GM10266 (cell line): ENCODE measurements at regions not wholly inside any gene's neighbourhood (a gene's known extent, or its start where the extent isn't known, plus 50 kb on each side); places are given as distances from the start of the nearest gene placed in this dataset.

Source experiments
- DNase-seq: peaks from one replicate; pipeline ENCODE4 v3.0.0; 2012; ENCODE audit errors: extremely low spot score
- TF ChIP-seq, protein P1 (sequence below): IDR thresholded peaks from 2 replicates; pipeline ENCODE4 v1.5.1; 2012; ENCODE audit warnings: mild to moderate bottlenecking, low read depth; ENCODE audit not compliant: control insufficient read depth, insufficient read depth; ENCODE audit errors: missing control alignments

- TF ChIP-seq, protein P1, sequence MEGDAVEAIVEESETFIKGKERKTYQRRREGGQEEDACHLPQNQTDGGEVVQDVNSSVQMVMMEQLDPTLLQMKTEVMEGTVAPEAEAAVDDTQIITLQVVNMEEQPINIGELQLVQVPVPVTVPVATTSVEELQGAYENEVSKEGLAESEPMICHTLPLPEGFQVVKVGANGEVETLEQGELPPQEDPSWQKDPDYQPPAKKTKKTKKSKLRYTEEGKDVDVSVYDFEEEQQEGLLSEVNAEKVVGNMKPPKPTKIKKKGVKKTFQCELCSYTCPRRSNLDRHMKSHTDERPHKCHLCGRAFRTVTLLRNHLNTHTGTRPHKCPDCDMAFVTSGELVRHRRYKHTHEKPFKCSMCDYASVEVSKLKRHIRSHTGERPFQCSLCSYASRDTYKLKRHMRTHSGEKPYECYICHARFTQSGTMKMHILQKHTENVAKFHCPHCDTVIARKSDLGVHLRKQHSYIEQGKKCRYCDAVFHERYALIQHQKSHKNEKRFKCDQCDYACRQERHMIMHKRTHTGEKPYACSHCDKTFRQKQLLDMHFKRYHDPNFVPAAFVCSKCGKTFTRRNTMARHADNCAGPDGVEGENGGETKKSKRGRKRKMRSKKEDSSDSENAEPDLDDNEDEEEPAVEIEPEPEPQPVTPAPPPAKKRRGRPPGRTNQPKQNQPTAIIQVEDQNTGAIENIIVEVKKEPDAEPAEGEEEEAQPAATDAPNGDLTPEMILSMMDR: no peak
- DNase-seq: no peak
Measured at GRCh38 chr15:96268442-96269204, 61.9 kb upstream of the NR2F2 start.

DNA sequence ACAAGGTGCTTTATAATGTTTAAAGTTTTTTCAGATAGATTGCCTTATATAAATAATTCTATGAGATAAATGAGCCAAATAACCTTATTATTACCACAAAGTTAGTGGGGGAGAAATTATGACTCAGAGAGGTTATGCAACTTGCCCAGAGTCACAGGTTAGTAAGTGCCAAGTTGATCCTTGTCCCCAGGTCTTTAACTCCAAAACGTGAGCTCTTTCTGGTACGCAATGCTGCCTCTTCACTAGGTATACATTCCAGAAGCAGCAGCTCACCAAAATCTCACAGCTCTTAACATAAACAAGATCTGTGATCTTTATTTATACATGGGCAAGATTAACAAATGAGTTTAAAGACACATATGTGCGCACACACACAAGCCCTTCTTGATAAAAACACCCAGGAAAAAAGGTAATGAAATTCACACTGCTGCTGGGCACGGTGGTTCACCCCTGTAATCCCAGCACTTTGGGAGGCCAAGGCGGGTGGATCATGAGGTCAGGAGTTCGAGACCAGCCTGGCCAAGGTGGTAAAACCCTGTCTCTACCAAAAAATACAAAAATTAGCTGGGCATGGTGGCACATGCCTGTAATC lies 59.8 kb upstream of the NR2F2 start:
- TF ChIP-seq, protein P1: no peak
- no peak for DNase-seq

DNA sequence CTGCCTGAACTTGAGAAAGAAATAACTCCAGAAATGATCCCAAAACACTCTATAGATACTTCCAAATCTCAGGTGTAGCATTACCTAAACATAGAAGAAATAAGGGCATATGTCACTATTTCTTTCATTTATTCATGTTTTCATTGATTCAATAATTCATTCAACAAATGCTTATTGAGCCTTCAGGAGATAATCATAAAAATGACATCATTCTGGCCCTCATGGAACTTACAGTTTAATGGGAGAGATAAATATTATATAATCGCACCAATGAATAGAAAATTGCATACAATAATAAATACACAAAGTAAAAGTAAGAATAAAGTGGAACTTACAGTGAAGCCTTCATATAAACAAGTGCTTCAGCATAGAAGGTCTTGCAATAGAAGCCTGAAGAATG lies 58.1 kb upstream of the NR2F2 start:
- TF ChIP-seq, protein P1: no peak
- no peak for DNase-seq

GRCh38 chr15:96273317-96274086 lies 57.0 kb upstream of the NR2F2 start:
- no peak for DNase-seq
- TF ChIP-seq, protein P1: no peak

GRCh38 chr15:96274087-96274440 lies 56.4 kb upstream of the NR2F2 start:
- no peak for DNase-seq
- TF ChIP-seq, protein P1: no peak

DNA sequence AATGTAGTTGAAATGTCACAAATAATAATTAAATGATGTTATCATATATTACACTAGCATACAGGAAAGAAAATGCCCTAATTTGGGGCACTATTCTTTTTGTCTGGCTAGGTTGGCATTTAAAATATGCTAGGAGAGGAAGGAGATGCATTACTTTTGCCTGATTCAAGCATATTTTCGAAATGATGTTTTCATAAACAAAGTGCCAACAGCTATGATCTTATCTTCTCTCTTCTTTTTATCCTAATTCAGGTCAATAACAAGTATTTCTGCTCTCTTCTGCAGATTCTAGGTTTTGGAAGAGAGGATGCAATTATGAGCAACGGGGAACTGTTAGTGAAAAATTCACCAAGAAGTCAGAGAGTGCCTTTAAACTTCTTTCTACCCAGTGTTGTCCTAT lies 55.8 kb upstream of the NR2F2 start:
- DNase-seq: no peak
- TF ChIP-seq, protein P1: no peak
